HEK293 (cell line): ENCODE measurements at regions not wholly inside any gene's neighbourhood (a gene's known extent, or its start where the extent isn't known, plus 50 kb on each side); places are given as distances from the start of the nearest gene placed in this dataset.

ENCODE experiments used
- CTCF ChIA-PET: fragments of 350-600 bp; formaldehyde crosslinking; extraction: SDS; loops from one replicate; lab custom pipeline; 2021; ENCODE audit warnings: antibody characterized with exemption; lab: Yijun Ruan, JAX
- POLR2A ChIA-PET: fragments of 300-600 bp; formaldehyde crosslinking; extraction: SDS; loops from one replicate; lab custom pipeline; 2020; ENCODE audit warnings: antibody characterized with exemption, inconsistent platforms; lab: Yijun Ruan, JAX
- H3K27ac ChIP-seq: fragments of 200-500 bp; sonication (Bioruptor generic); 2 replicates; pipeline ENCODE4 v1.5.1; 2014; ENCODE audit warnings: low read depth, low read length, control low read depth, inconsistent platforms; ENCODE audit errors: extremely low read depth
- H3K36me3 ChIP-seq, 2 experiments: fragments of 200-500 bp in 1 of 2; sonication (Bioruptor generic) in 1 of 2; 1 replicate in 1 of 2; 2 replicates in 1 of 2; pipeline ENCODE4 v1.5.1; 2014 to 2017; ENCODE audit warnings: inconsistent platforms in 2 of 2, low read length in 2 of 2; ENCODE audit not compliant: control insufficient read depth in 2 of 2, insufficient read depth in 1 of 2
- H3K4me1 ChIP-seq: fragments of 200-500 bp; sonication (Bioruptor generic); 2 replicates; pipeline ENCODE4 v1.5.1; 2014; ENCODE audit warnings: mild to moderate bottlenecking, low read length, inconsistent platforms; ENCODE audit not compliant: control insufficient read depth, insufficient read depth
- H3K4me3 ChIP-seq: 2 replicates; pipeline ENCODE4 v1.5.1; 2011; ENCODE audit warnings: low read depth, mild to moderate bottlenecking, control low read depth, low read length, moderate library complexity
- H3K9me3 ChIP-seq: fragments of 200-500 bp; sonication (Bioruptor generic); 2 replicates; pipeline ENCODE4 v1.5.1; 2014; ENCODE audit warnings: low read depth, low read length, inconsistent platforms; ENCODE audit not compliant: control insufficient read depth, insufficient read depth
- GLI4 ChIP-seq: fragments of 450-650 bp; formaldehyde crosslinking; IDR thresholded peaks from 2 replicates; pipeline ENCODE4 v1.5.1; 2016; ENCODE audit warnings: missing biosample characterization, missing genetic modification characterization
- SP7 ChIP-seq: fragments of 450-650 bp; formaldehyde crosslinking; IDR thresholded peaks from 2 replicates; pipeline ENCODE4 v1.5.1; 2016; ENCODE audit warnings: missing biosample characterization, missing genetic modification characterization
- YY1 ChIP-seq: fragments of 450-650 bp; formaldehyde crosslinking; IDR thresholded peaks from 2 replicates; pipeline ENCODE4 v1.5.1; 2018; ENCODE audit warnings: missing biosample characterization, missing genetic modification characterization
- ZNF221 ChIP-seq: fragments of 450-650 bp; formaldehyde crosslinking; IDR thresholded peaks from 2 replicates; pipeline ENCODE4 v1.5.1; 2017; ENCODE audit warnings: missing biosample characterization, missing genetic modification characterization, borderline replicate concordance
- ZNF274 ChIP-seq, 2 experiments: fragments of 200-500 bp in 1 of 2; fragments of 450-650 bp in 1 of 2; sonication (Bioruptor generic) in 1 of 2; formaldehyde crosslinking in 1 of 2; IDR thresholded peaks; 2 replicates each; pipeline versions ENCODE4 v1.5.1 to v1.6.1; 2014 to 2016; ENCODE audit warnings: borderline replicate concordance in 1 of 2, inconsistent platforms in 1 of 2, low read length in 1 of 2, missing biosample characterization in 1 of 2, missing genetic modification characterization in 1 of 2
- ZNF548 ChIP-seq: fragments of 450-650 bp; formaldehyde crosslinking; IDR thresholded peaks from 2 replicates; pipeline ENCODE4 v1.5.1; 2016; ENCODE audit warnings: missing biosample characterization, missing genetic modification characterization
- ZNF626 ChIP-seq: fragments of 450-650 bp; sonication (Bioruptor Pico); formaldehyde crosslinking; IDR thresholded peaks from 2 replicates; pipeline ENCODE4 v1.5.1; 2018; ENCODE audit warnings: missing biosample characterization, missing genetic modification characterization, inconsistent platforms
- ZNF660 ChIP-seq: fragments of 450-650 bp; IDR thresholded peaks from 2 replicates; pipeline ENCODE4 v1.5.1; 2018; ENCODE audit warnings: missing biosample characterization, mild to moderate bottlenecking, missing genetic modification characterization
- ZNF747 ChIP-seq: fragments of 450-650 bp; formaldehyde crosslinking; IDR thresholded peaks from 2 replicates; pipeline ENCODE4 v1.5.1; 2016; ENCODE audit warnings: missing biosample characterization, missing genetic modification characterization
- TF ChIP-seq, protein P1 (sequence below): fragments of 450-650 bp; formaldehyde crosslinking; IDR thresholded peaks from 2 replicates; pipeline ENCODE4 v1.5.1; 2016; ENCODE audit warnings: missing biosample characterization, missing genetic modification characterization
- TF ChIP-seq, protein P2 (sequence below): fragments of 450-650 bp; formaldehyde crosslinking; IDR thresholded peaks from 2 replicates; pipeline ENCODE4 v1.5.1; 2016; ENCODE audit warnings: missing biosample characterization, missing genetic modification characterization
- TF ChIP-seq, protein P3 (sequence below): fragments of 450-650 bp; formaldehyde crosslinking; IDR thresholded peaks from 2 replicates; pipeline ENCODE4 v1.5.1; 2017; ENCODE audit warnings: missing biosample characterization, missing genetic modification characterization
- TF ChIP-seq, protein P4 (sequence below): fragments of 450-650 bp; formaldehyde crosslinking; IDR thresholded peaks from 2 replicates; pipeline ENCODE4 v1.5.1; 2016; ENCODE audit warnings: missing biosample characterization, missing genetic modification characterization
- TF ChIP-seq, protein P5 (sequence below): fragments of 450-650 bp; IDR thresholded peaks from 2 replicates; pipeline ENCODE4 v1.5.1; 2018; ENCODE audit warnings: missing biosample characterization, missing genetic modification characterization
- TF ChIP-seq, protein P6 (sequence below): fragments of 450-650 bp; formaldehyde crosslinking; IDR thresholded peaks from 2 replicates; pipeline ENCODE4 v1.5.1; 2016; ENCODE audit warnings: missing biosample characterization, missing genetic modification characterization

DNA sequence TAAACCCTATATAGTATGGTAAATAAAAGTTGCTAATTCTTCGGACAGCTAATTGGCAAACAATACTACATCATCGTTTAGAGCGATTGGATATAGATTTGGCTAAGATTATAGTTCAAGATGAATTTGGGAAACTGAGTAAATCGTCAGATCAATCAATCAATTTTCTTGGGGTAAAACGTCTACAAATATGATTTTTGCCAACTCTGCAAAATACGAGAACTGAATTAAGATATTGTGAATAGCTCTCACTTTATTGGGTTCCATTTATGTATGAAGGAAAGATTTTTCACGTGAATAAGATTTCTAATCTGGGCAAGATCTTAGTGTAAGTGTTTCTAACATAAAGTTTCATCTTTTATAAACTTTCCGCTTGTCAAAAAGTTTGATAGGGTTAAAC lies 132.9 kb upstream of the AGR3 start:
- TF ChIP-seq ZNF747 (tag by site-specific recombination), result no peak
- TF ChIP-seq ZNF274 (IDR thresholded peaks at IDR 0.05; ENCODE audit: low read length), result no peak
- no peak for TF ChIP-seq ZNF274 (tag by site-specific recombination; IDR thresholded peaks at IDR 0.05; ENCODE audit: borderline replicate concordance)
- no peak for TF ChIP-seq ZNF626 (tag by site-specific recombination)
- TF ChIP-seq, protein P1, sequence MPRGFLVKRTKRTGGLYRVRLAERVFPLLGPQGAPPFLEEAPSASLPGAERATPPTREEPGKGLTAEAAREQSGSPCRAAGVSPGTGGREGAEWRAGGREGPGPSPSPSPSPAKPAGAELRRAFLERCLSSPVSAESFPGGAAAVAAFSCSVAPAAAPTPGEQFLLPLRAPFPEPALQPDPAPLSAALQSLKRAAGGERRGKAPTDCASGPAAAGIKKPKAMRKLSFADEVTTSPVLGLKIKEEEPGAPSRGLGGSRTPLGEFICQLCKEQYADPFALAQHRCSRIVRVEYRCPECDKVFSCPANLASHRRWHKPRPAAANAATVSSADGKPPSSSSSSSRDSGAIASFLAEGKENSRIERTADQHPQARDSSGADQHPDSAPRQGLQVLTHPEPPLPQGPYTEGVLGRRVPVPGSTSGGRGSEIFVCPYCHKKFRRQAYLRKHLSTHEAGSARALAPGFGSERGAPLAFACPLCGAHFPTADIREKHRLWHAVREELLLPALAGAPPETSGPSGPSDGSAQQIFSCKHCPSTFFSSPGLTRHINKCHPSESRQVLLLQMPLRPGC (tag by site-specific recombination), result no peak
- TF ChIP-seq, protein P2, sequence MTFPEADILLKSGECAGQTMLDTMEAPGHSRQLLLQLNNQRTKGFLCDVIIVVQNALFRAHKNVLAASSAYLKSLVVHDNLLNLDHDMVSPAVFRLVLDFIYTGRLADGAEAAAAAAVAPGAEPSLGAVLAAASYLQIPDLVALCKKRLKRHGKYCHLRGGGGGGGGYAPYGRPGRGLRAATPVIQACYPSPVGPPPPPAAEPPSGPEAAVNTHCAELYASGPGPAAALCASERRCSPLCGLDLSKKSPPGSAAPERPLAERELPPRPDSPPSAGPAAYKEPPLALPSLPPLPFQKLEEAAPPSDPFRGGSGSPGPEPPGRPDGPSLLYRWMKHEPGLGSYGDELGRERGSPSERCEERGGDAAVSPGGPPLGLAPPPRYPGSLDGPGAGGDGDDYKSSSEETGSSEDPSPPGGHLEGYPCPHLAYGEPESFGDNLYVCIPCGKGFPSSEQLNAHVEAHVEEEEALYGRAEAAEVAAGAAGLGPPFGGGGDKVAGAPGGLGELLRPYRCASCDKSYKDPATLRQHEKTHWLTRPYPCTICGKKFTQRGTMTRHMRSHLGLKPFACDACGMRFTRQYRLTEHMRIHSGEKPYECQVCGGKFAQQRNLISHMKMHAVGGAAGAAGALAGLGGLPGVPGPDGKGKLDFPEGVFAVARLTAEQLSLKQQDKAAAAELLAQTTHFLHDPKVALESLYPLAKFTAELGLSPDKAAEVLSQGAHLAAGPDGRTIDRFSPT, result no peak
- TF ChIP-seq, protein P3, sequence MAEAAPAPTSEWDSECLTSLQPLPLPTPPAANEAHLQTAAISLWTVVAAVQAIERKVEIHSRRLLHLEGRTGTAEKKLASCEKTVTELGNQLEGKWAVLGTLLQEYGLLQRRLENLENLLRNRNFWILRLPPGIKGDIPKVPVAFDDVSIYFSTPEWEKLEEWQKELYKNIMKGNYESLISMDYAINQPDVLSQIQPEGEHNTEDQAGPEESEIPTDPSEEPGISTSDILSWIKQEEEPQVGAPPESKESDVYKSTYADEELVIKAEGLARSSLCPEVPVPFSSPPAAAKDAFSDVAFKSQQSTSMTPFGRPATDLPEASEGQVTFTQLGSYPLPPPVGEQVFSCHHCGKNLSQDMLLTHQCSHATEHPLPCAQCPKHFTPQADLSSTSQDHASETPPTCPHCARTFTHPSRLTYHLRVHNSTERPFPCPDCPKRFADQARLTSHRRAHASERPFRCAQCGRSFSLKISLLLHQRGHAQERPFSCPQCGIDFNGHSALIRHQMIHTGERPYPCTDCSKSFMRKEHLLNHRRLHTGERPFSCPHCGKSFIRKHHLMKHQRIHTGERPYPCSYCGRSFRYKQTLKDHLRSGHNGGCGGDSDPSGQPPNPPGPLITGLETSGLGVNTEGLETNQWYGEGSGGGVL, result no peak
- no peak for TF ChIP-seq YY1
- TF ChIP-seq ZNF660 (tag by site-specific recombination), result no peak
- TF ChIP-seq, protein P4, sequence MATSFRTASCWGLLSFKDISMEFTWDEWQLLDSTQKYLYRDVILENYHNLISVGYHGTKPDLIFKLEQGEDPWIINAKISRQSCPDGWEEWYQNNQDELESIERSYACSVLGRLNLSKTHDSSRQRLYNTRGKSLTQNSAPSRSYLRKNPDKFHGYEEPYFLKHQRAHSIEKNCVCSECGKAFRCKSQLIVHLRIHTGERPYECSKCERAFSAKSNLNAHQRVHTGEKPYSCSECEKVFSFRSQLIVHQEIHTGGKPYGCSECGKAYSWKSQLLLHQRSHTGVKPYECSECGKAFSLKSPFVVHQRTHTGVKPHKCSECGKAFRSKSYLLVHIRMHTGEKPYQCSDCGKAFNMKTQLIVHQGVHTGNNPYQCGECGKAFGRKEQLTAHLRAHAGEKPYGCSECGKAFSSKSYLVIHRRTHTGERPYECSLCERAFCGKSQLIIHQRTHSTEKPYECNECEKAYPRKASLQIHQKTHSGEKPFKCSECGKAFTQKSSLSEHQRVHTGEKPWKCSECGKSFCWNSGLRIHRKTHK (tag by site-specific recombination), result no peak
- TF ChIP-seq GLI4 (tag by site-specific recombination), result no peak
- no peak for TF ChIP-seq ZNF221
- no peak for TF ChIP-seq ZNF548 (tag by site-specific recombination)
- TF ChIP-seq, protein P5, sequence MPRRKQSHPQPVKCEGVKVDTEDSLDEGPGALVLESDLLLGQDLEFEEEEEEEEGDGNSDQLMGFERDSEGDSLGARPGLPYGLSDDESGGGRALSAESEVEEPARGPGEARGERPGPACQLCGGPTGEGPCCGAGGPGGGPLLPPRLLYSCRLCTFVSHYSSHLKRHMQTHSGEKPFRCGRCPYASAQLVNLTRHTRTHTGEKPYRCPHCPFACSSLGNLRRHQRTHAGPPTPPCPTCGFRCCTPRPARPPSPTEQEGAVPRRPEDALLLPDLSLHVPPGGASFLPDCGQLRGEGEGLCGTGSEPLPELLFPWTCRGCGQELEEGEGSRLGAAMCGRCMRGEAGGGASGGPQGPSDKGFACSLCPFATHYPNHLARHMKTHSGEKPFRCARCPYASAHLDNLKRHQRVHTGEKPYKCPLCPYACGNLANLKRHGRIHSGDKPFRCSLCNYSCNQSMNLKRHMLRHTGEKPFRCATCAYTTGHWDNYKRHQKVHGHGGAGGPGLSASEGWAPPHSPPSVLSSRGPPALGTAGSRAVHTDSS (tag by site-specific recombination), result no peak
- TF ChIP-seq SP7 (tag by site-specific recombination), result no peak
- TF ChIP-seq, protein P6, sequence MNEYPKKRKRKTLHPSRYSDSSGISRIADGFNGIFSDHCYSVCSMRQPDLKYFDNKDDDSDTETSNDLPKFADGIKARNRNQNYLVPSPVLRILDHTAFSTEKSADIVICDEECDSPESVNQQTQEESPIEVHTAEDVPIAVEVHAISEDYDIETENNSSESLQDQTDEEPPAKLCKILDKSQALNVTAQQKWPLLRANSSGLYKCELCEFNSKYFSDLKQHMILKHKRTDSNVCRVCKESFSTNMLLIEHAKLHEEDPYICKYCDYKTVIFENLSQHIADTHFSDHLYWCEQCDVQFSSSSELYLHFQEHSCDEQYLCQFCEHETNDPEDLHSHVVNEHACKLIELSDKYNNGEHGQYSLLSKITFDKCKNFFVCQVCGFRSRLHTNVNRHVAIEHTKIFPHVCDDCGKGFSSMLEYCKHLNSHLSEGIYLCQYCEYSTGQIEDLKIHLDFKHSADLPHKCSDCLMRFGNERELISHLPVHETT (tag by site-specific recombination), result no peak
- H3K36me3 ChIP-seq, result no peaks in the 10 kb centered on the region
- no peaks in the 10 kb centered on the region for H3K9me3 ChIP-seq
- H3K27ac ChIP-seq, result no peak overlapping the region
- H3K4me1 ChIP-seq, result no peaks in the 10 kb centered on the region
- ChIA-PET CTCF (interaction anchor here (0.9 kb wide), 1 partner anchor 173 kb away, joined by 4 read pairs; no protein-coding TSS in a partner anchor), POLR2A (no interaction called here)
- H3K4me3 ChIP-seq, result no peak overlapping the region
